HG03378 (cell line): ENCODE measurements at regions not wholly inside any gene's neighbourhood (a gene's known extent, or its start where the extent isn't known, plus 50 kb on each side); places are given as distances from the start of the nearest gene placed in this dataset.
"Not testable (repeated sequence)": the region's sequence is repeated elsewhere in the genome, so short reads cannot be mapped to it uniquely, and the experiment has no call there.

Experiments used
- ATAC-seq: cut with Tn5 transposase; IDR thresholded peaks from one replicate; pipeline ENCODE4 v1.9.1; 2021; ENCODE audit warnings: mild to moderate bottlenecking, moderate library complexity; ENCODE audit not compliant: unreplicated experiment

DNA sequence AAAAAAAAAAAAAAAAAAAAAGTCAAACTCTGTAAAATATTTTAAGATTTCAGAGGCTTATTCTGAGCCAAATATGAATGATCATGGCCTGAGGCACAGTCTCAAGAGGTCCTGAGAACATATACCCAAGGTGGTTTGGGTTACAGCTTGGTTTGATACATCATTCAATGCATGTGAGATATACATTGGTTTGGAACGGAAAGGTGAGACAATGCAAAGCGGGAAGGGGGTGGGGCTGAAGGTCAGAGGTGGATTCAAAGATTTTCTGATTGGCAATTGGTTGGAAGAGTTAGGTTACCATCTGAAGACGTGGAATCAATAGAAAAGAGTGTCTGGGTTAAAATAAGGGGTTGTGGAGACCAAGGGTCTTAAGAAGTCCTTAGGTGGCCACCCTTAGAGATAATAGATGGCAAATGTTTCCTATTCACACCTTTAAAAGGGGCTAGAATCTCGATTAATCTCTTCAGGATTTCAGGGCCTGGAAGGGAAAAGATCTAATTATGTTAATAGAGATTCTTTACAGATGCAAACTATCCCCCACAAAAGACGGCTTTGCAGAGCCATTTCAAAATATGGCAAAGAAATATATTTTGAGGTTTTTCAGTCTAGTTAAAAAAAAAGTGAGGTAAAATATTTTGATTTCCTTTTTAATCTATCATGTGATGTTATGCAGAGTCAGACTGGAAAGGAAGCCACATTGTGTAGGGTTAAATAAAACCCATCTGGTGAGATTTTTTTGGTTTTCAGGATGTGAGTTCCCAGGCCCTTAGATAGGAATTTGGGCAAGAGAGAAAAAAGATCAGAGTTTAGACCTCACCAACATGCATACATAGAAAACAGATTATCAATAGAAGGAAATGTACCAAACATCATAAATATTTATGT is 173.8 kb upstream of the CNOT2 start:
- no peak for ATAC-seq

DNA sequence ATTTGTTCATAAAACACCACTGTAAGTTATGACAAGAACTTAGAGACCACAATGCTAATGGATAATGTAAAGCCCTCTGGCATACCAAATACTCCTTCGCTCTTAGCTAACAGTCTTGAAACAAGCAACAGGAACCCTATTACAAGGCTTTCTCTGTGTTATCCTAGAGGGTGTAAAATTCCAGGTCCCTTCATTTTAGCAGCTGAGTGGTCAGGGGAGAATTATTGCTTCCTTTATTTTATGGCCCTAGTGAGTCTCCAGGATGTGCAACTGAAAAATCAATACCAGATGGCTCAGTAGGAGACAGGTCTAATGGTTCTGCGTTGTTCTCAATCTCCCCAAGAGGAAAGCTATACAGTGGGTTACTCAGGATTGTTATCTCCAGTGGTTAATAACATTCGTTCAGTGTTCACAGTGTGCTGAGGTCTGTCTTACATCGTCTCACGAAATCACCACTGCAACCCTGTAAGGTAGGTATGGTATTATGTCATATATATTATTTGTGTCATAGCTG is 172.7 kb upstream of the CNOT2 start:
- ATAC-seq = no peak

DNA sequence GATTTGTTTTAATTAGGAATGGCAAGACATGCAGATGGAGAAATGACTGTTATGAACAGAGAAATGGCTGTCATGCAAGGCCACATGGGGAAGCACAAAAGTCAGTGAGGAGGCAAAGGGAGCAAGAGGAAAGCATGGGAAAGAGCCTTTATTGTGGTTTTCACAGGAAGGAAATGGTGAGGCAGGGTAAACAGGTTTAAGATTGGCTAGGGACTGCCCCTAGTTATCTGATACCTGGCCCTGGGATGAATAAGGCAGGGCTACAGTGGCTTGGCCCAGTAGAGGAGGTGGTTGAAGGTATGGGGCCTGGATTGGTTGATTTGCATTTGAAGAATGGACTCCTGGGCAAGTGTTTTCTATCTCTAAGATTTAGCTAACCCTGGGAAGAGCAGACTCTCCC is 168.7 kb upstream of the CNOT2 start:
- ATAC-seq = no peak

DNA sequence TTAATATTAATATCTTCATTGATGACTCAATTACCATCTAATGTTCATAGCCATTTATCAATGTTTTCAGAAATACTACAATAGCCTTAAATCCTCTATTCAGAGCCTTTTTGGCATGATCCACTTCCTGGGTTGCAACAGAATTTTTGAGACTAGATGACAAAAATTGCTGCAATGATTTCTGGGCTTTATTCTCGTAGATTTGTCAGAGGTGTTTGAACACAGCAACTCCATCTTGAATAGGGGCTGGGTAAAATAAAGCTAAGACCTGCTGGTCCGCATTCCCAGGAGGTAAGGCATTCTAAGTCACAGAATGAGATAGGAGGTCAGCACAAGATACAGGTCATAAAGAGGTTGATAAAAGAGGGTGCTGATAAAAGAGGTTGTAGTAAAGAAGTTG is 165.8 kb upstream of the CNOT2 start:
- no peak for ATAC-seq

DNA sequence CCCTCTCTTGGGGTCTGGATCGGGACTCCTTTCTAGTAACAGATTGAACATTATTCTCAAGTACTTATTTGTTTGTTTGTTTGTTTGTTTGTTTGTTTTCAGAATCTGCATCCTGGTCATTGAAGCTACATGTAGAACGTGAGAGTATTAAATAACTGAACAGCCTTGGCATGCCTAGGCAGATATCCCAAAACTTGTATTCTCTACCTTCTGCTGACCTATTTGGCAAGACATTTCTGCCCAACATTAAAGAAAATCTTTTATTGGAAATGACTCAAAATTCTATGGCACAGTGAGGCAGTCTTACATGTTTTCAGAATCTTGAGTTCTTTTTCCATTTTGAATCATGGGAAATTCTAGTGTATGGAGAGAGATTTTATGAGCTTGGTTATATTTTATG is 165.1 kb upstream of the CNOT2 start:
- ATAC-seq = no peak

DNA sequence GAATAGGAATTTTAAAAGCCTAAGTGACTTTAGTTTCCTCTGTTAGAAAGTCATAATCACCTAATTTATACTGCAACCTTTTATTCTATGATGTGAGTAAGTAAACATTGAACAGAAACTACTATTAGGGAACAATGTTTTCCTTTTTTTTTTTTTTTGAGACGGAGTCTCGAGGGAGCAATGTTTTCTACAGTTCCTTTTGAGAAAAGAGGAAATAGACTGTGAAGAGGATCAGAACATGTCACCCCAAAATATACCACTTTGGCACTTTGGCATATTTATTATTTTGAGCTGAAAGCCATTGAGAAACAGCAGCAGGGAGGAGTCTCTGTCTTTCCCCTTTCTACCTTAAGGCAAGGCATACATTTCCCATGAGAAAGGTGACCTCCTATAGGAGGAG is 162.7 kb upstream of the CNOT2 start:
- ATAC-seq = no peak

DNA sequence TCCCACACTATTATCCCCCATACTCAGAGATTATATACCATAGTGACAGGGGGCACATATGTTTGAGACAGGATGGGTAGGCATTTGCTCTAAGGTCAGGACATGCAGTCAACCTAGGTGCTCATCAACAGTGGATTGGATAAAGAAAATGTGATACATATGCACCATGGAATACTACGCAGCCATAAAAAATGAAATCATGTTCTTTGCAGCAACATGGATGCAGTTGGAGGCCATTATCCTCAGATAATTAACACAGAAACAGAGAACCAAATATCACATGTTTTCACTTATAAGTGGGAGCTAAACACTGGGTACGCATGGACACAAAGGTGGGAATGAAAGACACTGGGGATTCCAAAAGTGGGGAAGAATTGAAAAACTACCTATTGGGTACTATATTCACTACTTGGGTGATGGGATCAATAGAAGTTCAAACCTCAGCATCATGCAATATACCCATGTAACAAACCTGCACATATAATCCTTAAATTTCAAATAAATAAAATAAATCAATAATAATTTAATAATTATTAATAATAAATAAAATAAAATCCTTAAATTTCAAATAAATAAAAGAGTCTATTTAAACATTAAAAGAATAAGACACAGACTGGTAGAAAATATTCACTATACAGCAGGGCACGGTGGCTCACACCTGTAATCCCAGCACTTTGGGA is 160.1 kb upstream of the CNOT2 start:
- no peak for ATAC-seq

DNA sequence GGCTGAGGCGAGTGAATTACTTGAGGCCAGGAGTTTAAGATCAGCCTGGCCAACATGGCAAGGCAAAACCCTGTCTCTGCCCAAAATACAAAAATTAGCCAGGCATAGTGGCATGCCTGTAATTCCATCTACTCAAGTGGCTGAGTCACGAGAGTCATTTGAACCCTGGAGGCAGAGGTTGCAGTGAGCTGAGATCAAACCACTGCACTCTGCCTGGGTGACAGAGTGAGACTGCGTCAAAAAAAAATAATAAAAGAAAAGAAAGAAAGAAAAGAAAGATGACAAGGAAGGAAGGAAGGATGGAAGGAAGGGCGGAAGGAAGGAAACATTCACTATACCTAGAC is 159.6 kb upstream of the CNOT2 start:
- ATAC-seq = no peak

DNA sequence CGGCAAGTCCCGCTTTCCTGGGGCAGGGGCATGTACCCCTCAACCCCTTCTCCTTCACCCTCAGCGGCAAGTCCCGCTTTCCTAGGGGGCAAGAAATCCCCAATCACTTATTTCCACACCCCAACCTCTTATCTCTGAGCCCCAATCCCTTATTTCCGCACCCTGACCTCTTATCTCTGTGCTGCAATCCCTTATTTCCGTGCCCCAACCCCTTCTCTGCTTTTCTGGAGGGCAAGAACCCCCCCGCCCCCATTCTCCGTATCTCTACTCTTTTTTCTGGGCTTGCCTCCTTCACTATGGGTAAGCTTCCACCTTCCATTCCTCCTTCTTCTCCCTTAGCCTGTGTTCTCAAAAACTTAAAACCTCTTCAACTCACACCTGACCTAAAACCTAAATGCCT is 156.9 kb upstream of the CNOT2 start:
- ATAC-seq = not testable (repeated sequence)

DNA sequence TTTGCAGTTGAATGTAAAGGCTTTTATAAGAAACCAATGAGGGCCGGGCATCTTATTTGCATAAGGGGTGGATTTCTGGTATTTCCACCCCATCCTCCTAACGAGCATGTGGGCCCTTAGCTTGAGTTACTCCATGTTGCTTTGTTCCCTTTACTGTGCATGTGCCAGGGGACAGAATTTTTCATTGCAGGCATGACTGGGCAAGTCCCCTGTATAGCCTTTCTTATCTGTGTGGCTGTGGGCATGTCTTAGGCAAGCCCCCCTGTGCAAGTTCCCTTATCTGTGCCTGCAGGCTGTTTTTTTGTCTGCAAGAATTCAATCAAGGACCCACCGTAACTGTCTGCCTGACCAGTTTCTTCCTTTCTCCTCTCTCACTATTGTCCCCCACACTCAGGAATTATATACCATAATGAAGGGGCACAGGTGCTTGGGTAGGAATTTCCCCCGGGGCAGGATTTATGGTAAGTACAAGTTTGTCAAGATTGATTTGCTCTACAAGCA is 152.2 kb upstream of the CNOT2 start:
- ATAC-seq = no peak

DNA sequence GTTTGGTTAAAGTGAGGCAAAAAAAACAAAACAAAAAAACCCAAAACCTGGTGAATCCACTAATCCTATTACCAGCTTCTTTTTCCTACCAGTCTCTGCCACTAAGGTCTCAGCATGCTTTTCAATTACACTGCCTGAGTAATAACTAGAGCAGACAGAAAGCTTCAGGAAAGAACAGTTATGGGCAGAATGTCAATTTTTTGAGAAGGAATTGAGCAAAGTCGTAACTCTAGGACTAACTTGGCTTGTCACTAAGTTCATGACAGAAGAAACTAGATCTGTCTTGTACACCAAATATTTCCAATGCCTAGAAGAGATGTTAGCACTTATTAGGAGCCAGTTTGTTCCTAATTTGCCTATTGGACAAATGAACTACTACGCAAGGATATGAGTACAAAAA is 148.8 kb upstream of the CNOT2 start:
- no peak for ATAC-seq

DNA sequence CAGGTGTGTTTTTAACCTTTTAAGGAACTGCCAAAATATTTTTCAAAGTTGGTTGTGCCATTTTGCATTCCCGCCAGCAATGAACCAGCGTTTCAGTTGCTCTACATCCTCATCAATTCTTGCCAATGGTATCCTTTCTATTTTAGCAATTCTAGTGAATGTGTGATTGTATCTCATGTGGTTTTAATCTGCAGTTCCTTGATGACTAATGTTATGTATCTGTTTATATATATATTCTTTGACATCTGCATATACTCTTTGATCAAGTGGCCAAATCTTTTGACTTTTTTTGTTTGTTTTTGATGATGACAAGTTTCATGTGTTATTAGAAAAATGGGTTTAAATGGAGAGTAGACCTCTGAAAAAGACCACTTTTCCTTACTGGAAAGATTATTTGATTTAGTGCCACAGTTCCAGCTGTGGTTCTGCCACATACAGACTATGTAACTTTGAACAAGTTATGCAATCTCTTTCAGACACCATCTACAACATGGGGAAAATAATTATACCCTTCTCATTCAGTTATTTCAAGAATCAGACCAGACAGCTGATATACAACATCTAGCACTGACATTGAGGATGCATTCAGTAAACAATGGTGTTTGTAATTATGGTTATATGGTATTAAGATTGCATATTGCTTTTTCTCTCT is 146.3 kb upstream of the CNOT2 start:
- ATAC-seq = no peak

DNA sequence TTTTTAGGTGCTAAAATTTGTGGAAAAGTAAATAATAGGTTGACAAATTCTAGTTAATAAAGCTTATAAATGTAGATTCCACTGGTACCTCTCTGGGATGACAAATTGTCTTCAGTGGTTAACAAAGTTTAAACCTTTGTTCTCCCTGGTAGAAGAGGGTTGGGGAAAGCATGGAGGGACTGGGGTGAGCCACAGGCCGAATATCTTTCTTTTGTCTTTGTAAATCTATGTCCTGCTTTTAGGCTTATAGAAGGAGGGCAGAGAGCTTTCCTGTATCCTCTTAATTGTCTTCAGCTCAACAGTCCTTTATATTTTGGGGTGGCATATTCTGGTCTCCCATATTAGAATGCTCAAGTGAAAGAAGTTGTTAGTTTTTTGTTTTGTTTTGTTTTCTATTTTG is 142.2 kb upstream of the CNOT2 start:
- ATAC-seq = no peak

DNA sequence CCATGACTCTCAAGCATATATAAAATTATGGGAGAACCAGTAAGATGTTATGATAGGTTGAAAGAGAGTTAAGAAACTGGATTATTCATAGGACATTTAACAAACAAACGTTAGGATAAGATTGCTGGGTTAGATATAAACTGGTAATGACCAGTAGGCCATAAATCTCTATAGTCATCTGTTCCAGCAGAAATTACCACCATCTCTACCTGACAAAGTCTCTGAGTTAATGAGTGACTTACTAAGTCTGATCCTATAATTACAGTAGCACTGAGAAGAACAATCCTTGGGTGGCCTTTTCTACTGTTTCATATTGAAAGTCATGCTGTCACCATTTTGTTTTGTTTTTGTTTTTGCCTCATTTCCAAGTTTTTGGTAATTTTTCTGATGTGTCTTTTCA is 136.9 kb upstream of the CNOT2 start:
- ATAC-seq = no peak

DNA sequence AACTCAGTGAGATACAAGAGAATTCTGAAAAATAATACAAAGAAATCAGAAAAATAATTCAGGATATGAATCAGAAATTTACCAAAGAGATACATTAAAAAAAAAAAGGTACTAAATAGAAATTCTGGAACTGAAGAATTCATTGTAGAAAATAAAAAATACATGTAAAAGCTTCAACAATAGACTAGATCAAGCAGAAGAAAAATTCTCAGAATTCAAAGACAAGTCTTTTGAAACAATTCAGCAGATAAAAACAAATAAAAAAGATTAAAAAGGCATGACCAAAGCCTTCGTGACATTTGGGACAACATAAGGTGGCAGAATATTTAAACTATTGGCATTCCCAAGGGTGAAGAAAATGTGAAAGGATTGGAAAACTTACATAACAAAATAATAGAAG is 133.1 kb upstream of the CNOT2 start:
- no peak for ATAC-seq

DNA sequence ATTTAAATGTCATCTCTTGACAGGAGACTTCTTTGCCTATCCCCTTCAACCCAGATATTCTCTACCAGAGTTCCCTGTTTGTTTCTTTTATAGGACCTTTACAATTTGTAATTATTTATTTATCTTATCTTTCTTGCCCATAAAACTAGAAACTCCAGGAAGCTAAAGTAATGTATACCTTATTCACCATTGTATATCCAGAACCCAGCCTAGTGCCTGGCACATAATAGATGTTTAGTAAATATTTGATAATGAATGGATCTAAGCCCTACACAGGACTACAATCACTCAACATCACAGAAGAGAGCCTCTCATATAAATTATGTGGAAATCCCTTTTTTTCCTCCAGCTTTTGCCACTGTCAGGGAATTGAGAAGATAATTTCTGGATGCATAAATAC is 125.6 kb upstream of the CNOT2 start:
- no peak for ATAC-seq

DNA sequence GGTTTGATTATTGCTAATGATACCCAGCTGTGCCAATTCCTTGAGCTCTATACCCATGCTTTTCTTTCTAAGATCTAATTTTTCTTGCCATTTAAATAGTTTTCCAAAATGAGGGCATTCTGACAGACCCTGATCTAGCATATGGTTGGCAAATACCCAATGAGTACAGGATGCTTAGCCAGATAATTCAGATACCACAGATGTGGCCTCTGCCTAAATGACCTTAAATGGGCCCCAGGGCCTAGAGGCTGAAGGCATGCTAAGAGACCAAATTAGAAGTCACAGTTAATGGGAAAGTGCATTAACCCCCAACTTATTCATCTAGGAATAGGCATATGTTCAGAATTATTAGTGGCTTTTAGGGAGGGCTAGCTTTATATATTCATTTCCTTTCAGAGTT is 122.3 kb upstream of the CNOT2 start:
- ATAC-seq = no peak

DNA sequence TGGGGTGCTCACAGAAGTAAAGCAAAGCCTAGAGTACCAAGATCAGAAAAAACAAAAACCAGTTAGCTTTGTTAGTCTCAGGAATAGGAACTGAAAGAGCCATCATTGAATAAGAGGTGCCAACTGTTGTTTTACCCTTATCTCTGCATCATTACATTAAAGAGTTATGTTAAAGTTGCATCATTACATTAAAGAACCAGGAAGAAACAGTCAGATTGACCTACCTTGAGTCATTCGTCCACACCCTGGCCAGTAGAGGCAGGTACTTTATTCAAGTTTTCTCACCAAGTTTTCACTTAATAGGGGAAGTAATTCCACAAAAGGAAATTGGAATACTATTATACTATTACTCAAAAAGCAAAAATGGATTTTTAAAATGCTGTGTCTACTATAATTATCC is 121.7 kb upstream of the CNOT2 start:
- no peak for ATAC-seq

DNA sequence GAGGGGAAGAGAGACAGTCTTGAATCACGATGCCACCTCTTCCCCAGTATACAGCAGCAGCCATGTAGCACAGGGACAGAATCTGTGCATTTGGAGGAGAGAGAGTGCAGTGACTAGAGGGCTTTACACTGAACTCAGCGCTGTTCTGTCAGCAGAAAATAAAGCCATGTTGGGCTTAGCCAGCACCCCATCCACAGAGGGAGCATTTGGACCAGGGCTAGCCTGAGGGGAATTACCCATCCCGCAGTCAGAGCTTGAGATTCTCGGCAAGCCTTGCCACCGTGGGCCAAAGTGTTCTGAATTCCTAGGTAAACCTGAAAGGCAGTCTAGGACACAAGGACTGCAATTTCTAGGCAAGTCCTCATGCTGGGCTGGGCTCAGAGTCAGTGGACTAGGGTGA is 120.4 kb upstream of the CNOT2 start:
- ATAC-seq = no peak

DNA sequence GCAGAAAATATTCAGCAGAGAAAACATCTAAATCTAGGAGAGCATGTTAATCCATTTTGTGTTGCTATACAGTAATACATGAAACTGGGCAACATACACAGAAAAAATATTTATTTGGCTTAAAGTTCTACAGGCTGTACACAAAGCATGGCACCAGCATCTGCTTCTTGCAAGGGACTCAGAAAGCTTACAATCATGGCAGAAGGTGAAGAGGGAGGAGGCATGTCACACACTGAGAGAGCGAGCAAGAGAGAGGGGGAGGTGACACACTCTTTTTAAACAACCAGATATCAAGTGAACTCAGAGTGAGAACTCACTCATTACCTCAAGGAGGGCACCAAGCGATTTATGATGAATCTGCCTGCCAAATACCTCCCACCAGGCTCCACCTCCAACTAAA is 94.2 kb upstream of the CNOT2 start:
- ATAC-seq = no peak

DNA sequence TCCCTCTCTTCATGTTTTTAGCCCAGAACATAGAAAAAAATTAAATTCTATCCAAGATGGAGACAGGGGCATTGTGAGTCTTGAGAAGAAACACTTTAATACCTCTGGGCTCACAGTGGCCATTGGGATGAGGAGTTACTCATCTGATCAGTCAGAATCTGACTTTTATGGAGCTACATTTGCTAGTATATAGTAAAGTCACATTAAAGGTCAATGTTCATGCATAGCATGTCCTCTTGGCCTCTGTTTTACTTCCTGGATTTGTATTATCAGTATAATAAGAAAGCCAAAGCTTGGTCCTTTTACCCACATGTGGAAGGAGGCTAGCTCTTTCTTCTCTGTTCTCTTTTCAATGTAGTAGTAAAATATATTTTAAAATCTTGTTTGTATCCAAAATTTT is 93.6 kb upstream of the CNOT2 start:
- ATAC-seq = no peak

DNA sequence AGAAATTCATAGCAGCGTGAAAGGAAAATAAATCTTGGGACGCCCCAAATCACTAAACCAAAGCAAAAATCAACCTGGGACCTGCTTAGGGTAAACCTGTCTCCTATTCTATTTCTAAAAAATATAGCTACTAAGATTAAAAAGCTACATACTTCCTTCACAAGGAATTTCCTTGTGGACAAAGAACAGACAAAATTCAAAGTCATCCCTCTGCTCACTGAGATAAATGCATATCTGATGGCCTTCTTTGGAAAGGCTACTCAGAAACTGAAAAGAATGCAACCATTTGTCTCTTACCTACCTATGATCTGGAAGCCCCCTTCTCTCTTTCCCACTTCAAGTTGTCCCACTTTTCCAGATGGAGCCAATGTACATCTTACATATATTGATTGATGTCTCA is 93.0 kb upstream of the CNOT2 start:
- no peak for ATAC-seq
